ENCODE measurements at regions not wholly inside any gene's neighbourhood (a gene's known extent, or its start where the extent isn't known, plus 50 kb on each side); places are given as distances from the start of the nearest gene placed in this dataset.

- Histone ChIP-seq H3K9me3 (no peaks in the 10 kb centered on the region), H3K27me3 (no peaks in the 10 kb centered on the region), H3K36me3 (no peaks in the 10 kb centered on the region), H3K4me3 (peak overlapping the region in 2 of 4 donors; percentile 15 to 40), H3K27ac (peak overlapping the region; percentile 11 to 84 (median 60)), H3K4me1 (peaks cover 0 to 11% (median 0%) of the 10 kb centered on the region in 4 donors)
- TF ChIP-seq EP300 (IDR thresholded peaks at IDR 0.05) (no peak), CTCF (IDR thresholded peaks at IDR 0.05) (no peak), POLR2A (IDR thresholded peaks at IDR 0.05) (no peak)
- WGBS, 2 donors, result 35 to 47% methylated on average over 2 of the region's 2 CpGs
- DNase-seq (ENCODE audit: low spot score in 2 of 2), result no peak
These were observed 88.7 kb downstream of the SLC10A2 start for GRCh38 chr13:102977471-102977870.

- H3K4me1 ChIP-seq, result peaks cover 0 to 11% (median 0%) of the 10 kb centered on the region in 4 donors
- no peaks in the 10 kb centered on the region for H3K27me3 ChIP-seq
- no peaks in the 10 kb centered on the region for H3K9me3 ChIP-seq
- TF ChIP-seq EP300 (IDR thresholded peaks at IDR 0.05) (no peak), CTCF (IDR thresholded peaks at IDR 0.05) (no peak), POLR2A (IDR thresholded peaks at IDR 0.05) (no peak)
- no peak overlapping the region for H3K27ac ChIP-seq
- H3K36me3 ChIP-seq, result no peaks in the 10 kb centered on the region
- no peak overlapping the region for H3K4me3 ChIP-seq
- 62 to 67% methylated on average over 8 of the region's 8 CpGs for whole genome bisulfite sequencing, 2 donors
- DNase-seq (ENCODE audit: low spot score in 2 of 2), result no peak
These were observed 91.7 kb downstream of the SLC10A2 start for GRCh38 chr13:102974317-102975087.

GRCh38 chr13:102972191-102972590 lies 94.0 kb downstream of the SLC10A2 start:
- Histone ChIP-seq H3K36me3 (no peaks in the 10 kb centered on the region), H3K9me3 (no peaks in the 10 kb centered on the region), H3K4me1 (peaks cover 0 to 4% (median 0%) of the 10 kb centered on the region in 4 donors), H3K27me3 (no peaks in the 10 kb centered on the region), H3K27ac (no peak overlapping the region), H3K4me3 (no peak overlapping the region)
- no peak for TF ChIP-seq POLR2A (IDR thresholded peaks at IDR 0.05)
- no peak for TF ChIP-seq EP300 (IDR thresholded peaks at IDR 0.05)
- TF ChIP-seq CTCF (IDR thresholded peaks at IDR 0.05), result no peak
- no peak for DNase-seq (ENCODE audit: low spot score in 2 of 2)
- WGBS, 2 donors, result 84 to 94% methylated on average over 2 of the region's 2 CpGs

GRCh38 chr13:102970542-102970941 lies 95.7 kb downstream of the SLC10A2 start:
- Histone ChIP-seq H3K9me3 (no peaks in the 10 kb centered on the region), H3K4me3 (no peak overlapping the region), H3K36me3 (no peaks in the 10 kb centered on the region), H3K27ac (no peak overlapping the region), H3K4me1 (no peaks in the 10 kb centered on the region), H3K27me3 (no peaks in the 10 kb centered on the region)
- 91 to 94% methylated on average over 2 of the region's 2 CpGs for WGBS, 2 donors
- TF ChIP-seq EP300 (IDR thresholded peaks at IDR 0.05) (no peak), CTCF (IDR thresholded peaks at IDR 0.05) (no peak), POLR2A (IDR thresholded peaks at IDR 0.05) (no peak)
- DNase-seq (ENCODE audit: low spot score in 2 of 2), result no peak

GRCh38 chr13:102968572-102969228 lies 97.5 kb downstream of the SLC10A2 start:
- Histone ChIP-seq H3K36me3 (no peaks in the 10 kb centered on the region), H3K27me3 (no peaks in the 10 kb centered on the region), H3K27ac (peak overlapping the region in 1 of 4 donors; percentile 7), H3K4me1 (no peaks in the 10 kb centered on the region), H3K4me3 (no peak overlapping the region), H3K9me3 (no peaks in the 10 kb centered on the region)
- WGBS, 2 donors, result 53 to 62% methylated on average over 11 of the region's 11 CpGs
- no peak for DNase-seq (ENCODE audit: low spot score in 2 of 2)
- TF ChIP-seq POLR2A (IDR thresholded peaks at IDR 0.05), result no peak
- TF ChIP-seq CTCF (IDR thresholded peaks at IDR 0.05), result no peak
